ENCODE measurements at regions not wholly inside any gene's neighbourhood (a gene's known extent, or its start where the extent isn't known, plus 50 kb on each side); places are given as distances from the start of the nearest gene placed in this dataset.

GRCh38 chr2:83015035-83015715 lies 1443.9 kb downstream of the SUCLG1 start:
- H3K27ac ChIP-seq, result no peak overlapping the region
- no peak for TF ChIP-seq CTCF (conservative IDR thresholded peaks at IDR 0.05)

GRCh38 chr2:83014462-83014861 lies 1444.6 kb downstream of the SUCLG1 start:
- TF ChIP-seq CTCF (conservative IDR thresholded peaks at IDR 0.05), result no peak
- H3K27ac ChIP-seq, result no peak overlapping the region

- no peak for TF ChIP-seq CTCF (conservative IDR thresholded peaks at IDR 0.05)
- H3K27ac ChIP-seq, result no peak overlapping the region
These were observed 1452.1 kb downstream of the SUCLG1 start for GRCh38 chr2:83006961-83007360.

- TF ChIP-seq CTCF (conservative IDR thresholded peaks at IDR 0.05), result no peak
- H3K27ac ChIP-seq, result no peak overlapping the region
These were observed 1455.5 kb downstream of the SUCLG1 start for GRCh38 chr2:83003555-83003954.

- H3K27ac ChIP-seq, result no peak overlapping the region
- no peak for TF ChIP-seq CTCF (conservative IDR thresholded peaks at IDR 0.05)
These were observed 1456.4 kb downstream of the SUCLG1 start for GRCh38 chr2:83002706-83003105.

GRCh38 chr2:82998781-82999180 lies 1460.3 kb downstream of the SUCLG1 start:
- TF ChIP-seq CTCF (conservative IDR thresholded peaks at IDR 0.05), result no peak
- peak overlapping the region; percentile 49; the same call in 1 of the 2 replicates for H3K27ac ChIP-seq

- H3K27ac ChIP-seq, result no peak overlapping the region
- TF ChIP-seq CTCF (conservative IDR thresholded peaks at IDR 0.05), result no peak
These were observed 1462.9 kb downstream of the SUCLG1 start for GRCh38 chr2:82996217-82996616.

Data from VCaP (cell line).